HG03558 (cell line): ENCODE measurements at regions not wholly inside any gene's neighbourhood (a gene's known extent, or its start where the extent isn't known, plus 50 kb on each side); places are given as distances from the start of the nearest gene placed in this dataset.

Source experiments
- ATAC-seq: cut with Tn5 transposase; IDR thresholded peaks from one replicate; pipeline ENCODE4 v1.9.1; 2021; ENCODE audit warnings: moderate number of reproducible peaks; ENCODE audit not compliant: unreplicated experiment; ENCODE audit errors: extremely low read depth

DNA sequence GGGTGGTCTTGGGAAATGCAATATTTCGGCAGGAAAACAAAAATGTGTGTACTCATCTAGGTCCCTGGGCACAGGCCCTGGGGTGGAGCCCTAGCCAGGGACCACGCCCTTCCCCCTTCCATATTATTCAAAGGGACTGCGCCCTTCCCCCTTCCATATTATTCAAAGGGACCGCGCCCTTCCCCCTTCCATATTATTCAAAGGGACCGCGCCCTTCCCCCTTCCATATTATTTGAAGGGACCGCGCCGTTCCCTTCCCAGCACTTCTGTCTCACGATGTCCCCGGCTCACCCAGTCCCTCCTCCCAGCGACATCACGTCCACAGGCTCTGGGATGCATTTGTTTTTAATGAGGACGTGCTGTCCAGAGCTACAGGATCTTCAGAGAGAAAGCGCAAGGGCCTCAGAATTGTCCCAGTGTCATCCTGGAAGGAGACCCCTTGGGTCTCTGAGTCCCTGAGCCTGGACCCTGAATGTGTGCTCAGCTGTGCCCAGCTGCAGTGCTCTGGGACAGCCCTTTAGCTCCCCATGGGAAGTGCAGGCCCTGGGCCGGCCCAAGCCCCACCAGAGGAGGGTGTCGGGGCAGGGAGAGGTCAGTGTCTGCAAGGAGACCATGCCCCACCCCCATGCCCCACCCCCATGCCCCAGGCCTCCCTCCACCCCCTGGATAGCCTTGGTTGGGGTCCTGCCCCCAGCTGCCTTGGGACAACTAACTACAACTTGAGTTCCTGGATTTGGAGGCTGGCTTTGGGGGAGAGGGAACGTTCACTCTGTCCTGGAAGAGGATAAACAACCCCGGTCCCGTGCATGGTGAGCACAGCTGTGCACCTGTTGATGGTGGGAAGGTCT lies 810.0 kb downstream of the BRD1 start:
- no peak for ATAC-seq

DNA sequence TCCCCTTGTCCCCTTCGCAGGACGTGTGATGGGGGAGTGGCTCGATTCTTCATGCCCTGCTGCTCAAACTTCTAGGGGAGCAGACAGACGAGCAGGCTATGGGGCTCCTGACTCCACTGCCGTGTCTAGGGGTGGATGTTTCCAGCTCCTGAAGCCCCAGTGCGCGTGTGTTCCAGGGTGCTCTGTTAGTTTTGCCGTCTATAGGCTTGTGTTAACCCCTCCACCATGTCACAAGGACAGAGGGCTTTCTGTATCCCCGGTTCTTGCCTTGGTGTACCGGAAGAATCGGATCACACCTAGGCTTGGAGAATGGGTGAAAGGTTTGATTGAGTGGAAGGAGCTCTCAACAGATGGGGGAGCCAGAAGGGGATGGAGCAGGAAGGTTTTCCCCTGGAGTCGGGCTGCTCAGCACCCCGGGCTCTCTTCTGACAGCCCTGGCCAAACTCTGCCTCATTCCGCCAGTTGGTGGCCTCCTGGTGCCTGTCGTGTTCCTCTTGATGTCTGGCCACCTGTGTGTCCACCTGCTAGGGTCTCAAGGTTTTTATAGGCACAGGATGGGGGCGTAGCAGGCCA lies 810.7 kb downstream of the BRD1 start:
- ATAC-seq: no peak

GRCh38 chr22:49015993-49016908 lies 811.4 kb downstream of the BRD1 start:
- no peak for ATAC-seq

- ATAC-seq: no peak
Observed at GRCh38 chr22:49015459-49015858, 812.2 kb downstream of the BRD1 start.

GRCh38 chr22:49014227-49015201 lies 813.2 kb downstream of the BRD1 start:
- no peak for ATAC-seq

GRCh38 chr22:49013707-49014106 lies 814.0 kb downstream of the BRD1 start:
- no peak for ATAC-seq

GRCh38 chr22:49012712-49013395 lies 814.8 kb downstream of the BRD1 start:
- ATAC-seq: no peak

- ATAC-seq: no peak
Observed at GRCh38 chr22:49011769-49012648, 815.7 kb downstream of the BRD1 start.

DNA sequence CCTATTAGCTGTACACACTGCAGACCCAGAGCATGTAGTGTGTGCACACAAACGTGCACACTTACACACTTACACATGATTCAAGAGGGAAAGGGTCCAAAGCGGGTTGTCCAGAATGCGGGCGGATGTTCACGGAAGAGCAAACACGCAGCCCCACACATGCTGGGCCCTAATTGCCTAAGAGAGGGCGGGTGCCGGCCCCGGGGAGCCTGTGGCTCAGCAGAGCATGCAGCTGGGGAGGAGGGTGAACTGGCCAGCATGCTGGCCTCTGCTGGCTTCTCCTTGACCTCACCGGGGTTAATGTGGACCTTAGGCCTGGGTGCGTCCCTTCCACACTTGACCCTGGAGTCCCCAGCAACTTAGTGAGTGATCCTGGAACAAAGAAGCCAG lies 816.3 kb downstream of the BRD1 start:
- no peak for ATAC-seq

DNA sequence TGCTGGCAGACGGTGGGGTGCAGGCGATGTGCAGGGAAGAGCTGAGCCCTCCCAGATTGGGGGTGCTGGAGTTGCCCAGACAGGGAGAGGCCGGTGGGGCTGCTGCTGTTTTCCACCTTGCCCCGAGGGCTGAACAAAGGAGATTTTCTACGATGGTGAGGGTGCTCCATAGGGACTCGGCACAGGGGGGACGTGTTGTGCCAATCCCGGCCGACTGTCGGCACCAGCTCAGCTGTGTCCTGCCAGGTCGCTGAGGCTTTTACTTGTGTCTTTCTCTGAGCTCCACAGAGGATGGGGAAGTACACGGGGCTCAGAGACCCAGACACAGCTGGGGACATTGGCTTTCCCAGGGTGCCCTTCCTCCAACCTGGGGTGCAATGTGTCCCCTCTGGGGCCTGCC lies 816.8 kb downstream of the BRD1 start:
- ATAC-seq: no peak

GRCh38 chr22:49010070-49010863 lies 817.4 kb downstream of the BRD1 start:
- no peak for ATAC-seq

GRCh38 chr22:49009359-49010063 lies 818.2 kb downstream of the BRD1 start:
- no peak for ATAC-seq

DNA sequence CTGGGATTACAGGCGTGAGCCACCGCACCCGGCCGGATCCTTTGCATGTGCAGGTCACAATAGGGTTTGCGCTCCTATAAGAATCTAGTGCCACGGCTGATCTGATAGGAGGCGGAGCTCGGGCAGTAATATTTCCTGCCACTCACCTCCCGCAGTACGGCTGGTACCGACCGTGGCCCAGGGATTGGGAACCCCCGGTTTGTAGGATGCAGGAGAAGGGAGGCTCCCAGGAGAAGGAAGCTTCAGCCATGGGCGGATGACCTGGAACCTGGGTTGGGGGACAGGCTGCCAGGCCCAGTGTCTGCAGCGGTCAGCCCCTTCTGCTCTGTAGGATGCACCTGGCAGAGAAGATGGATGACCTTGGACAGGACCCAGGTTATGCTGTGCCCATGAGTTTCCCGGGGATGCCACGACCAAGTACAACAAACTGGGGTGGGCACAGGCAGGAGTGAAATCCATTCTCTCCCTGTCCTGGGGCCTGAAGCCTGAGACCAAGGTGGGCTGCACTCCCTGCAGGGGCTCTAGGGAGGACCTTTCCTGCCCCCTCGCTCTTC lies 818.9 kb downstream of the BRD1 start:
- ATAC-seq: no peak

DNA sequence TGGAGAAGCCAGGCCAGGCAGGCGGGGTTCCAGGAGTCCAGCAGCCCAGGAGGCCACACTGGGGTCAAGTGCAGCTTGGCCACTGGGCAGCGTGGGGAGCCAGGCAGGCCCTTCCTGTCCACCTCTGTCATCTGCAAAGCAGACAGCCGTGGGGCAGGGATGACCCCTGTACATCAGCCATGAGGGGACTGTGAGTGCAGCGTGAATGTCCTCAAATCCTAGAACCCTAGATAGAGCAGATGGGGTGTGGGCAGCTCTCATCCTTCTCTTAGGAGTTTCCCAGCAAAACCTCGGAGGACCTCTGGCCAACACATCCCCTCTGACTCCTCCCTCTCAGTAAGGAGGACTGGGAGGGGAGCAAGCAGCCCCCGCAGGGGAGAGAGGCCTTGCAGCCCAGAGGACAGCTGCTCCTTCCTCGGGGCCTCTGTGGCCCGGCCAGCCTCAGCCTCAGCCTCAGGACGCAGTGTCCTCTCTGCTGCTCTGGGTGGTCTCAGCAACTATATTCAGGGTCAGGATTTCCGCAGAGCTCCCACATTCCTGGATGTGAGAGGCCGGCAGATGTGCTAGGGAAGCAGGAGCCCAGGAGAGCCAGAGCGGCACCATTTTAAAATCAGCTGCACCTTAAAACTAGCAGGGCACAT lies 820.5 kb downstream of the BRD1 start:
- ATAC-seq: no peak

GRCh38 chr22:49006207-49007012 lies 821.3 kb downstream of the BRD1 start:
- no peak for ATAC-seq
